ENCODE measurements at regions not wholly inside any gene's neighbourhood (a gene's known extent, or its start where the extent isn't known, plus 50 kb on each side); places are given as distances from the start of the nearest gene placed in this dataset.

- TF ChIP-seq ETS1 (CRISPR knock-in tag; IDR thresholded peaks at IDR 0.05), result no peak
- no peak for TF ChIP-seq ARID3A (IDR thresholded peaks at IDR 0.05; ENCODE audit: low read depth, low read length)
- TF ChIP-seq MYPOP (CRISPR knock-in tag; IDR thresholded peaks at IDR 0.05), result no peak
- no peak for TF ChIP-seq NRL (CRISPR knock-in tag; IDR thresholded peaks at IDR 0.05; ENCODE audit: borderline replicate concordance)
- no peak for TF ChIP-seq U2AF2 (IDR thresholded peaks at IDR 0.05; ENCODE audit: low read depth, low read length)
- TF ChIP-seq ZNF251 (CRISPR knock-in tag; IDR thresholded peaks at IDR 0.05), result no peak
- TF ChIP-seq AGO2 (optimal IDR thresholded peaks at IDR 0.05; ENCODE audit: low read depth, low read length), result no peak
- TF ChIP-seq FOXO4 (CRISPR knock-in tag; conservative IDR thresholded peaks at IDR 0.05), result no peak
- TF ChIP-seq KDM6A (CRISPR knock-in tag; IDR thresholded peaks at IDR 0.05; ENCODE audit: low read depth), result no peak
Measured at GRCh38 chr14:101019990-101020710, 116.6 kb upstream of the RTL1 start (continued).
